H9 (cell line): ENCODE measurements at regions not wholly inside any gene's neighbourhood (a gene's known extent, or its start where the extent isn't known, plus 50 kb on each side); places are given as distances from the start of the nearest gene placed in this dataset.

Experiments
- DNase-seq: peaks from one replicate; pipeline ENCODE4 v3.0.0-alpha.2; 2017
- H2AFZ ChIP-seq: one replicate; pipeline ENCODE4 v1.6.1; 2013; ENCODE audit warnings: mild to moderate bottlenecking, low read length, control low read depth, moderate library complexity
- H2AK5ac ChIP-seq: 2 replicates; pipeline ENCODE4 v1.6.1; 2013; ENCODE audit warnings: low read length, control low read depth, mixed read lengths; ENCODE audit not compliant: insufficient read length
- H2BK120ac ChIP-seq: one replicate; pipeline ENCODE4 v1.6.1; 2013; ENCODE audit warnings: low read depth, mild to moderate bottlenecking, low read length, control low read depth, inconsistent platforms; ENCODE audit not compliant: poor library complexity, severe bottlenecking
- H2BK12ac ChIP-seq: 2 replicates; pipeline ENCODE4 v1.6.1; 2013; ENCODE audit warnings: low read length, control low read depth, mixed read lengths, low read depth; ENCODE audit not compliant: insufficient read length
- H2BK15ac ChIP-seq: 2 replicates; pipeline ENCODE4 v1.6.1; 2013; ENCODE audit warnings: low read depth, low read length, control low read depth
- H2BK20ac ChIP-seq: one replicate; pipeline ENCODE4 v1.6.1; 2013; ENCODE audit warnings: low read depth, mild to moderate bottlenecking, low read length, control low read depth, inconsistent platforms; ENCODE audit not compliant: poor library complexity, severe bottlenecking
- H2BK5ac ChIP-seq: 2 replicates; pipeline ENCODE4 v1.6.1; 2013; ENCODE audit warnings: low read length, control low read depth, mixed read lengths; ENCODE audit not compliant: insufficient read length
- H3K14ac ChIP-seq: 2 replicates; pipeline ENCODE4 v1.6.1; 2013; ENCODE audit warnings: low read length, control low read depth; ENCODE audit not compliant: insufficient read depth
- H3K18ac ChIP-seq: 2 replicates; pipeline ENCODE4 v1.6.1; 2013; ENCODE audit warnings: low read depth, mild to moderate bottlenecking, mixed read lengths, low read length, control low read depth; ENCODE audit not compliant: insufficient read length
- H3K23ac ChIP-seq: 2 replicates; pipeline ENCODE4 v1.6.1; 2013; ENCODE audit warnings: low read length, control low read depth, mixed read lengths, low read depth; ENCODE audit not compliant: insufficient read length
- H3K23me2 ChIP-seq: 2 replicates; pipeline ENCODE4 v1.6.1; 2013; ENCODE audit warnings: low read depth, mild to moderate bottlenecking, mixed read lengths, low read length, control low read depth; ENCODE audit not compliant: insufficient read length, poor library complexity, severe bottlenecking
- H3K27ac ChIP-seq: 2 replicates; pipeline ENCODE4 v1.5.1; 2013; ENCODE audit warnings: low read length, control low read depth, mixed read lengths, low read depth; ENCODE audit not compliant: insufficient read length
- H3K27me3 ChIP-seq: 2 replicates; pipeline ENCODE4 v1.6.1; 2013; ENCODE audit warnings: low read length, control low read depth, inconsistent platforms; ENCODE audit not compliant: insufficient read depth
- H3K4ac ChIP-seq: 2 replicates; pipeline ENCODE4 v1.6.1; 2013; ENCODE audit warnings: low read depth, mild to moderate bottlenecking, control low read depth, inconsistent platforms, low read length, moderate library complexity
- H3K4me1 ChIP-seq: 2 replicates; pipeline ENCODE4 v1.6.1; 2013; ENCODE audit warnings: low read length, control low read depth, inconsistent platforms; ENCODE audit not compliant: insufficient read depth
- H3K4me2 ChIP-seq: 2 replicates; pipeline ENCODE4 v1.6.1; 2013; ENCODE audit warnings: low read length, control low read depth, mixed read lengths; ENCODE audit not compliant: insufficient read length, insufficient read depth
- H3K56ac ChIP-seq: 2 replicates; pipeline ENCODE4 v1.6.1; 2013; ENCODE audit warnings: low read depth, mild to moderate bottlenecking, mixed read lengths, low read length, control low read depth; ENCODE audit not compliant: insufficient read length
- H3K79me1 ChIP-seq: 2 replicates; pipeline ENCODE4 v1.6.1; 2013; ENCODE audit warnings: low read depth, mild to moderate bottlenecking, moderate library complexity, low read length, control low read depth, inconsistent platforms; ENCODE audit not compliant: insufficient read depth, poor library complexity, severe bottlenecking
- H3K79me2 ChIP-seq: 2 replicates; pipeline ENCODE4 v1.6.1; 2013; ENCODE audit warnings: low read length, control low read depth, inconsistent platforms; ENCODE audit not compliant: insufficient read depth
- H3K9ac ChIP-seq: 2 replicates; pipeline ENCODE4 v1.6.1; 2013; ENCODE audit warnings: low read length, control low read depth, mixed read lengths; ENCODE audit not compliant: insufficient read length; ENCODE audit errors: extremely low read depth
- H3K9me3 ChIP-seq: one replicate; pipeline ENCODE4 v1.6.1; 2013; ENCODE audit warnings: low read depth, low read length, inconsistent platforms; ENCODE audit not compliant: control insufficient read depth
- H3T11ph ChIP-seq: one replicate; pipeline ENCODE4 v1.6.1; 2013; ENCODE audit warnings: mild to moderate bottlenecking, low read length, control low read depth, inconsistent platforms
- H4K20me1 ChIP-seq: one replicate; pipeline ENCODE4 v1.6.1; 2013; ENCODE audit not compliant: control insufficient read depth, insufficient read length, insufficient read depth
- H4K5ac ChIP-seq: 2 replicates; pipeline ENCODE4 v1.6.1; 2013; ENCODE audit warnings: low read depth, mild to moderate bottlenecking, mixed read lengths, low read length, control low read depth; ENCODE audit not compliant: insufficient read length
- H4K8ac ChIP-seq: replicated peaks from 2 replicates; pipeline ENCODE4 v1.6.1; 2013; ENCODE audit warnings: low read length, control low read depth, mixed read lengths, low read depth; ENCODE audit not compliant: insufficient read length
- H4K91ac ChIP-seq: 2 replicates; pipeline ENCODE4 v1.6.1; 2013; ENCODE audit warnings: low read depth, mild to moderate bottlenecking, moderate library complexity, mixed read lengths, low read length, control low read depth; ENCODE audit not compliant: insufficient read length
- H3K27ac Mint-ChIP-seq, 3 experiments: 2 replicates in 2 of 3; 3 replicates in 1 of 3; pipeline ENCODE4 v1.8.0; 2020 to 2021; ENCODE audit warnings: mixed read lengths in 3 of 3, mild to moderate bottlenecking in 1 of 3, moderate library complexity in 1 of 3
- H3K27me3 Mint-ChIP-seq: 2 replicates; pipeline ENCODE4 v1.8.0; 2021; ENCODE audit warnings: low read depth, mild to moderate bottlenecking, moderate library complexity, mixed read lengths
- H3K36me3 Mint-ChIP-seq, 3 experiments: 2 replicates in 2 of 3; 3 replicates in 1 of 3; pipeline ENCODE4 v1.8.0; 2020 to 2021; ENCODE audit warnings: low read depth in 3 of 3, mixed read lengths in 3 of 3; ENCODE audit not compliant: insufficient read depth in 1 of 3
- H3K4me1 Mint-ChIP-seq, 2 experiments: 2 replicates each; pipeline ENCODE4 v1.8.0; 2020; ENCODE audit warnings: mixed read lengths in 2 of 2
- H3K4me3 Mint-ChIP-seq, 2 experiments: 2 replicates in 1 of 2; 3 replicates in 1 of 2; pipeline ENCODE4 v1.8.0; 2020 to 2021; ENCODE audit warnings: mild to moderate bottlenecking in 2 of 2, mixed read lengths in 2 of 2, moderate library complexity in 1 of 2
- H3K9me3 Mint-ChIP-seq, 2 experiments: 2 replicates in 1 of 2; 3 replicates in 1 of 2; pipeline ENCODE4 v1.8.0; 2020; ENCODE audit warnings: mild to moderate bottlenecking in 2 of 2, mixed read lengths in 2 of 2, moderate library complexity in 1 of 2
- CTCF ChIP-seq: fragments of 200-600 bp; sonication (generic); conservative IDR thresholded peaks from 3 replicates; pipeline ENCODE4 v1.8.0; 2021; ENCODE audit warnings: antibody characterized with exemption, mild to moderate bottlenecking
- WGBS: extraction: QIAGEN DNeasy Blood & Tissue Kit; methylation state at CpG from one replicate; pipeline ENCODE4 v1.1.7; 2013; ENCODE audit warnings: missing lambda C conversion rate, low lambda C conversion rate, mixed read lengths; ENCODE audit not compliant: insufficient read length; ENCODE audit errors: extremely low coverage; 5-methylcytosine and 5-hydroxymethylcytosine counted together

DNA sequence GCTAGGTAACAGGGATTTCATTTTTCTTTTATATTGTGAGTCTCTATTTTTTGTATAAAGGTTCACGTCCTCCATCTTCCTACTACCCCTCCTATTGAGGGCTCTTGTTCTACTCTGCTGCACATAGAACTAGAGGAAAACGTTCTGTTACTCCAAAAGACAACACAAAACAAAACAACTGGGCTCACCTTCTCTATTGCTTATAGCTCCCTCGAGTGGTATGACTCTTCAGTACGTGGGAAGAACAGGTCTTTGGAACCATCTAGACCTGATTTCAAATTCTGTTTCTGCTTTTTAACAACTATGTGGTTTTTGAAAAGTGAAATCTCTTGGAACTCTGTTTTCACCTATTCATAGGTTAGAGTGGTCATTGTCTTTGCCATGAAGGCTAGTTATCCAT, 515.3 kb downstream of the SOX2 start:
- no peaks in the 10 kb centered on the region for H3K79me1 ChIP-seq
- peak; percentile 66 for TF ChIP-seq CTCF
- no peak overlapping the region for H2BK120ac ChIP-seq
- Mint-ChIP-seq H3K27me3 (no peaks in the 10 kb centered on the region), H3K36me3 (peaks cover 3 to 27% (median 19%) of the 10 kb centered on the region in 3 experiments; a peak in 6 of 7 replicates), H3K4me3 (no peak overlapping the region), H3K4me1 (peaks cover 8 to 10% of the 10 kb centered on the region in 2 experiments), H3K27ac (no peak overlapping the region), H3K9me3 (peaks cover 9 to 19% of the 10 kb centered on the region in 2 experiments; a peak in 4 of 5 replicates)
- no peaks in the 10 kb centered on the region for H3K4me1 ChIP-seq
- no peak overlapping the region for H2BK20ac ChIP-seq
- H4K5ac ChIP-seq, result no peak overlapping the region
- no peak overlapping the region for H3K14ac ChIP-seq
- H3K4me2 ChIP-seq, result no peak overlapping the region
- H3K27ac ChIP-seq, result no peak overlapping the region
- no peak for DNase-seq
- H4K8ac ChIP-seq, result no peak overlapping the region
- no peak overlapping the region for H4K91ac ChIP-seq
- no peak overlapping the region for H3K4ac ChIP-seq
- WGBS, result no CpG with 5 or more reads among the region's 4 CpGs
- no peaks in the 10 kb centered on the region for H3K9me3 ChIP-seq
- H2BK15ac ChIP-seq, result no peak overlapping the region
- H3K79me2 ChIP-seq, result no peaks in the 10 kb centered on the region
- no peak overlapping the region for H3T11ph ChIP-seq
- no peak overlapping the region for H3K18ac ChIP-seq
- H2BK5ac ChIP-seq, result no peak overlapping the region
- H3K56ac ChIP-seq, result no peak overlapping the region
- H2AFZ ChIP-seq, result no peak overlapping the region
- no peak overlapping the region for H3K23ac ChIP-seq
- H2BK12ac ChIP-seq, result no peak overlapping the region
- no peaks in the 10 kb centered on the region for H3K27me3 ChIP-seq
- no peaks in the 10 kb centered on the region for H3K23me2 ChIP-seq
- H2AK5ac ChIP-seq, result no peak overlapping the region
- H4K20me1 ChIP-seq, result no peaks in the 10 kb centered on the region
- no peak overlapping the region for H3K9ac ChIP-seq
